GM19023 (cell line): ENCODE measurements at regions not wholly inside any gene's neighbourhood (a gene's known extent, or its start where the extent isn't known, plus 50 kb on each side); places are given as distances from the start of the nearest gene placed in this dataset.

Source experiments
- ATAC-seq: cut with Tn5 transposase; IDR thresholded peaks from one replicate; pipeline ENCODE4 v1.9.1; 2021; ENCODE audit warnings: mild to moderate bottlenecking, moderate library complexity; ENCODE audit not compliant: unreplicated experiment

DNA sequence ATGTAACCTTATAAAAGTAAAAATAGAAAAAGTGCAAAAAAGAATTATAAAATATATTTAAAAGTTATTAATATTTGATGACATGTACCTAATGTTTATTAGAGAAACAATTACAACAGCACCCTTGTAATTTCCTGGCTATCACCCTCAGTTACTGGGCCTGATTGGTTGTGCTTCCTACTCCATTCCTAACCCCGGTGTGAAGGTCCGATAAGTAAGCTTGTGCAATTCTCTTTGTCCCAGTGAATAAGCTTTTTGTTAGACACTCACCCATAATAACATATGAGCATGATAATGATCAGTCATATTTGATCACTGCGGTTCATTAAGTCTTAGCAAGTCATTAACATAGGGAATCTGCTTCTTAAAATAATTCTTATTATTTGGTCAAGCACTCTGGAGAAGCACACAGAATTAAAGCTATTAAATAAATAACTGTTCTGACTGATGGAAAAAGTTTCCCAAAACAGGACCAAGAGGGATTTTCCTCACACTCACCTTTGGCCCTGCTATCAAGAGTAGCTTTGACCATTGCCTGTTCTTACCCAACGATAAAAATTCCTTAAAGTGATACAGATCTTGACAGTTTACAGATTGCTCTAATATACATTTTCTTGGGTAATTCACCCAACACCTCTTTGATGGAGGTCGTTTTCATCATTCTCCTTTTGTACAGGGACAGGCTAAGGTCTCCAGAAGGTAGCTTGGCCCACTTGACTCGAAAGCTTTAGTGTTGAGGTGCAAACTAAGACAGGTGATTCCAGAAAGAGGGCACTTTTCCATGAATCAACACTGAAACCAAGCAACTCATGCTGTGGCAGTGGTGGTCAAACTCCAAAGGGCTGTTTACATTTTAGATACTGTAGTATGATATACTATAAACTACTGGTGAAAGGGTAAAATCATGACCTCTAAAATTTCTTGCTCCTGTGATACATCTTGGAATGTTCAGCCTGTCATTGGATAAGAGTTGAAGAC, 543.0 kb upstream of the KCNMB2 start:
- ATAC-seq, result no peak

DNA sequence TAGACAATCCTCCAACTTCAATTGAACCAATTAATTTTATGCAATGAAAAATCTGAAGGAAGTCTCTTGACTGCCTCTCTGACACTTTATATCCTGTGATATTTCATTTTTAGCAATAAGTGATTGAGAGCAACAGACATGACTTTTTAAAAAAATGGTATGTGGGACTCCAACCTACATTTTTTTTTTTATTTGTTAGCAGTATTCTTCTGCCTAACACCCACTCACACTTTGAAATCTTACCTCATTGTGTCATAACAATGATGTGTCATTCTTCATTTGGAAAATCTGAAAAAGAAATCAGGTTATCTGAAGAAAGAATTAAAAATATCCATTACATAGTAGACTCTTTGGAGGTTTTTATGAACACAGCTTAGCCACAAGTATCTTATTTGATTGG, 541.3 kb upstream of the KCNMB2 start:
- ATAC-seq, result no peak

GRCh38 chr3:177995381-177996085, 540.7 kb upstream of the KCNMB2 start:
- no peak for ATAC-seq

- peak; percentile 88 for ATAC-seq
Measured at GRCh38 chr3:178001670-178002101, 534.5 kb upstream of the KCNMB2 start.

- no peak for ATAC-seq
Measured at GRCh38 chr3:178002113-178002512, 534.1 kb upstream of the KCNMB2 start.

DNA sequence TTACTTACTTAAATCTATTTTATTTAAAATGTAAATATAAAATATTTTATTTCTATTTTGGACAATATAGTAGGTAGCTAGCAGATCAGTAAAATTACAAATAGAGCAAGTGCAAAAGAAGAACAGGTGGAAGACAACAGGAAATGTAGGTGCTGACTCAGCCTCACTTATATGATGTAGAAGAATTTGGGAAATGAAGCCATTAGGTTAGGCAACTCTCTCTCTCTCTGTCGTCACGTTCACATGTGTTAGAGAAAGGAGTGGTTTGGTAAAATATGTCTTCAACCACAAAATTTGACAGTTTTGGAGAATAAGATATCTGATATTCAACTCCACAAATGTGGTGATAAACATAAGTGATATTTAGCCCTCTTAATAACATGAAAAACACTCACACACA, 532.5 kb upstream of the KCNMB2 start:
- ATAC-seq, result no peak

GRCh38 chr3:178005961-178006360, 530.3 kb upstream of the KCNMB2 start:
- no peak for ATAC-seq

DNA sequence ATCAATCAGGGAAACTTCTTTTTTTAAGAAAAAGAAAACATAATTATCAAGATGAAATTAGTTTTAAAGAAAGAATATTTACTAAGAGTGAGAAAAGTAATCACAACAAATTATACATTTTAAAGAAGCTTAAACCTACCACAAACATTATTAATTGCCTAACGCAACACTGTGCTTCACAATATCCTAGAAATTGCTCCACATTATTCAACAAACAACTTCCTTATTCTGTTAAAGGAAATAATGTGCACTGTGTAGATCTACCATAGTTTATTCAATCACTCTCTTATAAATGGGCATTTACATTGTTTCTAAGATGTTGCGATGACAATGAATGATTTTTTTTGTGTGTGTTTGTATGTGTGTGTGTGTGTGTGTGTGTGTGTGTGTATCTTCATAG, 525.9 kb upstream of the KCNMB2 start:
- ATAC-seq, result no peak

GRCh38 chr3:178019645-178020044, 516.6 kb upstream of the KCNMB2 start:
- no peak for ATAC-seq

- ATAC-seq, result no peak
Measured at GRCh38 chr3:178022599-178022998, 513.6 kb upstream of the KCNMB2 start.

DNA sequence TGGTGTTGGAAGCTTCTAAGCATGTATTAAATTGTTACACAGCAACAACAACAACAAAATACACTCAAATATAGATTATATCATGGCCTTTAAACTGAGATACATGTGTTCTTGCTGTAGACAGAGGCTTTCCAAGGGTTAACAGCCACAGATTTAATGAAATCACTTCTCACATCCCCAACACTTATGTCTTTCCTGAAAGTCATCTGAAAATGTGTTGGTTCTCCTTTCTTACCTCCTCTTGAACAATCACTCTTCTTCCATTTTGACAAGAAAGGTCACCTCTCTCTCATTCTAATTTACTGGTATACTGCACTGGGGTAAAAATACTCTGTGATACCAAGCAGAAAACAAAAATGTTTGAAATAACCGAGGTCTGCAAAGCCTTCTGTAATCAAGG, 507.3 kb upstream of the KCNMB2 start:
- no peak for ATAC-seq

DNA sequence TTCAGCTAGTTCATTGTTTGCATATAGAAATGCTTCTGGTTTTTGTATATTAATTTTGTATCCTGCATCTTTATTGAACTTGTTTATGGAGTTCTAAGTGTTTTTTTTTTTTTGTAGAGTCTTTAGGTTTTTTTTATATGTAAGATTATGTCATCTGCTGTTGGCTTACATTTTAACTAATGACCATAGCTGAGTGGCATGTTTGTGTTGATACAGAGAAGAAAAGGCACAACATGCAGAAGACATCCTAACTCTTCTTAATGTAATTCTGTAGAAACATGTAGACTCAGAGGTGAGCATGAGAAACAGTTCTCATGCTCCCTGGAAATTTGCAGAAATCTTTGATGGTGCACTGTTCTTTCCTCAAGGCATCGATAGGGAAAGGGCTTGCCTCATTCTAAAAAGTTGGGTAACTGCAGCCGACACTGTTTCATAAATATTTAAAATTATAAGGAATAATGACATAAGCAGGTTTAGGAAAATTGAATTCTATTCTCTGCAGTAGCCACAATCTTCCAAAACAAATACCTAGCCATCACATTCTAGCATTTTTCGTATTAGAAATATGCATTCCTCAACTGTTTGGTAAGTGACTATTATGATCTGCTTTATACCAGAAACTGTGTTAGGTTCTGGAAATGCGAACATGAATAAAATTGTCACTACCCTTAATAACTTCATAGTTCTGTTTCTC, 499.6 kb upstream of the KCNMB2 start:
- no peak for ATAC-seq

- no peak for ATAC-seq
Measured at GRCh38 chr3:178041931-178042330, 494.3 kb upstream of the KCNMB2 start.

- no peak for ATAC-seq
Measured at GRCh38 chr3:178042376-178042775, 493.9 kb upstream of the KCNMB2 start.

- no peak for ATAC-seq
Measured at GRCh38 chr3:178043084-178043483, 493.2 kb upstream of the KCNMB2 start.

GRCh38 chr3:178044320-178044719, 491.9 kb upstream of the KCNMB2 start:
- ATAC-seq, result no peak

DNA sequence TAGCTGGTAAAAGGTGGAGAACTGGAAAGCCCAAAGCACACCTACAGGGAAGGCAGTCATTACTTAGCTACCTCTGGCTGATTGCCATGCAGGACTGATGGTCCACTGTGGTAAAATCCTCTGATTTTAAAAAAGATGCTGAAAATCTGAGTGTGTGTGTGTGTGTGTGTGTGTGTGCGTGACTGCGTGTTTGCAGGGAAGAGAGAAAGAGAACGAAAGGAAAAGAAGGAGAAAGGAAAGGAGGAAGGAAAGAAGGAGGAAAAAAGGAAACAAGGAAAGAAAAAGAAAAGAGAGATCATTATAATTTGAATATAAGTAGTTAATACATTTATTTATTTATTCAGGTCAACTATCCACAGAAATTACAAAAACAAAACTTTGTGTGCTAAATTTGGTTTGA, 488.7 kb upstream of the KCNMB2 start:
- ATAC-seq, result no peak

- ATAC-seq, result no peak
Measured at GRCh38 chr3:178048768-178049167, 487.5 kb upstream of the KCNMB2 start.

DNA sequence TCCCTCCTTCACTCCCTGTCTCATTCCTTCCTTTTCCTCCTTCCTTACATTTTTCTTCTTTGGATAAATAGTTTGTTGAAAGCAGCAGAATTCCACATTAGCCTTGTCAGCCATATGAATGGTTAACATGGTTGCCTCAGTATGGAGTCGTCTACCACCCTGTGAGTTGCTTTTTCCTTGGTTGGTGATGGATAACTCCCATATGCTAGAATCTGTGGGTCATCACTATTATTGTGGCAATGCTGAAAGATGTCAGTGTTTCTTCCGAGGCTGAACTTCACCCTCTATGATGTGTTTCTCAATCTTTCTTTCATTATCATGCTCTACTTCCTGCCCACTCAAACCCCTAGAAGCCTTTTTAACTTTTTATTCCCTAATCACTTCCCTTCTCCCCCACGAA, 481.8 kb upstream of the KCNMB2 start:
- no peak for ATAC-seq

- no peak for ATAC-seq
Measured at GRCh38 chr3:178055939-178056338, 480.3 kb upstream of the KCNMB2 start.

- ATAC-seq, result no peak
Measured at GRCh38 chr3:178056868-178057267, 479.4 kb upstream of the KCNMB2 start.
